Type B pancreatic cell (in vitro differentiated cells): ENCODE measurements at regions not wholly inside any gene's neighbourhood (a gene's known extent, or its start where the extent isn't known, plus 50 kb on each side); places are given as distances from the start of the nearest gene placed in this dataset.

Experiments
- DNase-seq: peaks from one replicate; pipeline ENCODE4 v3.0.0; 2021; ENCODE audit warnings: mixed read lengths; ENCODE audit not compliant: unreplicated experiment; ENCODE audit errors: extremely low spot score
- H3K27ac Mint-ChIP-seq: 2 replicates; pipeline ENCODE4 v1.8.0; 2021; ENCODE audit warnings: mild to moderate bottlenecking, mixed read lengths
- H3K27me3 Mint-ChIP-seq: 2 replicates; pipeline ENCODE4 v1.8.0; 2021; ENCODE audit warnings: mixed read lengths
- H3K36me3 Mint-ChIP-seq: 2 replicates; pipeline ENCODE4 v1.8.0; 2021; ENCODE audit warnings: mixed read lengths
- H3K4me1 Mint-ChIP-seq: one replicate; pipeline ENCODE4 v1.8.0; 2021; ENCODE audit warnings: mixed read lengths; ENCODE audit not compliant: unreplicated experiment
- H3K4me3 Mint-ChIP-seq: 2 replicates; pipeline ENCODE4 v1.8.0; 2021; ENCODE audit warnings: mild to moderate bottlenecking, mixed read lengths
- H3K9me3 Mint-ChIP-seq: 2 replicates; pipeline ENCODE4 v1.8.0; 2021; ENCODE audit warnings: mixed read lengths
- CTCF ChIP-seq: fragments of 200-600 bp; sonication (generic); conservative IDR thresholded peaks from 2 replicates; pipeline ENCODE4 v1.5.0; 2021; ENCODE audit warnings: antibody characterized with exemption, mild to moderate bottlenecking

DNA sequence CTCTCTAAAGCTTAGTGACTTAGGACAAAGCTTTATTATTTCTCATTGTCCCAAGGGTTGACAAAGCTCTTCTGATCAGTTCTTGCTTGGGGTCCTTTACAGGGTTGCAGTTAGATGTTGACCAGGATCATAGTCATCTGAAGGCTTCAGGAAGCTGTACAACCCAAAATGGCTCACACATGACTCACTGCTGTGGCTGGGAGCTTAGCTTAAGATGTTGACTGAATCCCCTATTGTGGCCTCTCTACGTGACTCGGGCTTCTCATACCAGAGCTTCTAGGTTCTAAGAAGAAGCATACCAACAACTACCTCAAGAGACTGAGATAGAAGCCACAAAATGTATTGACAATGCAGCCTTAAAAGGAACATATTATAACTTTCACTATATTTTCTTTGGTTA lies 569.6 kb upstream of the ROBO2 start:
- DNase-seq: no peak
- Mint-ChIP-seq H3K4me3 (no peak overlapping the region), H3K36me3 (no peaks in the 10 kb centered on the region), H3K27ac (no peak overlapping the region), H3K9me3 (peaks cover 3% of the 10 kb centered on the region), H3K4me1 (no peaks in the 10 kb centered on the region), H3K27me3 (no peaks in the 10 kb centered on the region)
- TF ChIP-seq CTCF: no peak

DNA sequence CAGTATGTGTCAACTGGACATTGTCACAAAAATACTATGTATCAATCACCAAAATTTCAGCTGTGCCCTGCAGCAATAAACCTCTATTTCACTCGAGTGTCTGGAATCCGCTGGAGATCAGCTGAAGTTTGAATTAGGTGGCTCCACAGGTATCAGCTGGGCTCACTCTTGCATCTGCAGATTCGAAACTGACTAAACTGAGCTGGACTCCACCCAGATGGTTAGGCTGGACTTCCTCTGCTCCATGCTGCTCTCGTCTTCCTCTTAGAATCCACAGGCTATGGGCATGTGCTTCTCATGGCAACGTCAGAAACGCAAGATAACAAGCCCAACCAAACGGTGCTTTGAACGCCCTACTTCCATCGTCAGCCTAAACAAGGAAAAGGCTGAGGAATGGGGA lies 565.3 kb upstream of the ROBO2 start:
- no peaks in the 10 kb centered on the region for H3K36me3 Mint-ChIP-seq
- no peaks in the 10 kb centered on the region for H3K27me3 Mint-ChIP-seq
- H3K9me3 Mint-ChIP-seq: peaks cover 3% of the 10 kb centered on the region
- no peak overlapping the region for H3K27ac Mint-ChIP-seq
- no peak for TF ChIP-seq CTCF
- H3K4me1 Mint-ChIP-seq: no peaks in the 10 kb centered on the region
- H3K4me3 Mint-ChIP-seq: no peak overlapping the region
- DNase-seq: no peak

DNA sequence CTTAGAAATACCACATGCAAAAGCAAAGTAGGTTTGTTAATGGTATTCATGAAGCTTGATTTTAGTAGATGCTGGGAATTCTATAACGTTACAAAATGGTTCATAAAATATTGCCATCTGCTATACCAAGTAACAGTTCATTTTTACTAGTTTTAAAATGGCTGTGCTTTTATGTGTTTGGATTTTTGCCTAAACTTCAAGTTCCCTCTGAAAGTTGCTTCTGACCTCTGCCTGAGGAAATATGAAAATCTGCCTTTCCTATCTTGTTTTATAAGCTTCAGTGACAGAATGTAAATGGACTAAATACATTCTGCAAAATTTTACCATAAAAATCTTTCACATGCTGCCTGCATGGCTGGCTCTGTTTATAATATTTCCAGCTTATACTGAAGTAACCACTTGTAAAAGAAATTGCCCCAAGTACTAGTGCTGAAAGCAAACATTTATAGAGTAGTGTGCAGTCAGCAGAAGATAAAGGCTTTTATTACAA lies 560.7 kb upstream of the ROBO2 start:
- Mint-ChIP-seq H3K9me3 (no peaks in the 10 kb centered on the region), H3K4me1 (no peaks in the 10 kb centered on the region), H3K4me3 (no peak overlapping the region), H3K27ac (no peak overlapping the region), H3K27me3 (peaks cover 4% of the 10 kb centered on the region), H3K36me3 (no peaks in the 10 kb centered on the region)
- no peak for TF ChIP-seq CTCF
- no peak for DNase-seq

DNA sequence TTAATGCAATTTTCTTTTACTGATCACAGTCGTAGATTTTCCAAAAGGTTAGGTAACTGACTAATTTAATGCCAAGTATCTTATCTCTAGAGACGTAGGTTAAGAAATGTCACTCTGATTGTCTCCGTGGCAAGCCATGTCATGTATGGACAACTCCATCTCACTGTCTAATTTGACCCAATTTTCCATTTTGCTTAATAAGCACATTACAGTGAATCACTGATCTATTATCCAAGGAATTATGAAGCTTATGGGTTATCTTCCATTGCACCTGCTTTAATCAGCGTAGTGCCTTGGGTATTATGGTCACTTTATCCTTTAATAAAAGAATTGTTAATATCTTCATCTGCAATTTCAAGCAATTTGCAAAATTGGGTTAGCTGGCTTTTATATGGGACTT lies 557.4 kb upstream of the ROBO2 start:
- H3K9me3 Mint-ChIP-seq: no peaks in the 10 kb centered on the region
- H3K36me3 Mint-ChIP-seq: no peaks in the 10 kb centered on the region
- no peaks in the 10 kb centered on the region for H3K4me1 Mint-ChIP-seq
- no peak for DNase-seq
- no peak for TF ChIP-seq CTCF
- no peak overlapping the region for H3K4me3 Mint-ChIP-seq
- H3K27me3 Mint-ChIP-seq: peaks cover 4% of the 10 kb centered on the region
- H3K27ac Mint-ChIP-seq: no peak overlapping the region

- Mint-ChIP-seq H3K27me3 (no peaks in the 10 kb centered on the region), H3K9me3 (peaks cover 3% of the 10 kb centered on the region), H3K27ac (no peak overlapping the region), H3K4me3 (no peak overlapping the region), H3K4me1 (no peaks in the 10 kb centered on the region), H3K36me3 (no peaks in the 10 kb centered on the region)
- DNase-seq: no peak
- no peak for TF ChIP-seq CTCF
Measured at GRCh38 chr3:76487446-76487845, 552.5 kb upstream of the ROBO2 start.

GRCh38 chr3:76490064-76490463 lies 549.8 kb upstream of the ROBO2 start:
- no peaks in the 10 kb centered on the region for H3K4me1 Mint-ChIP-seq
- TF ChIP-seq CTCF: no peak
- H3K27ac Mint-ChIP-seq: no peak overlapping the region
- no peak for DNase-seq
- peaks cover 3% of the 10 kb centered on the region for H3K9me3 Mint-ChIP-seq
- no peaks in the 10 kb centered on the region for H3K36me3 Mint-ChIP-seq
- no peak overlapping the region for H3K4me3 Mint-ChIP-seq
- H3K27me3 Mint-ChIP-seq: no peaks in the 10 kb centered on the region
